Small intestine (tissue), 7 donors: ENCODE measurements at regions not wholly inside any gene's neighbourhood (a gene's known extent, or its start where the extent isn't known, plus 50 kb on each side); places are given as distances from the start of the nearest gene placed in this dataset.

ENCODE experiments used
- DNase-seq, 2 donors: peaks; one replicate each; pipeline versions ENCODE4 v3.0.0 to v3.0.0-alpha.2; 2013
- FAIRE-seq: peaks from 2 replicates; lab custom pipeline; 2012; peaks lifted over from hg19 to GRCh38; lab: Jason Lieb, UNC
- H3K27ac ChIP-seq, 3 donors: one replicate each; pipeline ENCODE4 v1.5.1; 2013; ENCODE audit warnings: low read length in 2 of 3, mild to moderate bottlenecking in 2 of 3, control low read depth in 1 of 3, inconsistent platforms in 1 of 3, low read depth in 1 of 3, moderate library complexity in 1 of 3
- H3K27me3 ChIP-seq, 3 donors: one replicate each; pipeline ENCODE4 v1.6.1; 2013; ENCODE audit warnings: low read length in 3 of 3, inconsistent platforms in 1 of 3; ENCODE audit not compliant: control insufficient read depth in 3 of 3, insufficient read depth in 3 of 3
- H3K36me3 ChIP-seq, 3 donors: one replicate each; pipeline ENCODE4 v1.6.1; 2013; ENCODE audit warnings: low read length in 3 of 3, inconsistent platforms in 1 of 3, low read depth in 1 of 3, mild to moderate bottlenecking in 1 of 3, moderate library complexity in 1 of 3; ENCODE audit not compliant: control insufficient read depth in 3 of 3, insufficient read depth in 2 of 3
- H3K4me1 ChIP-seq, 3 donors: one replicate each; pipeline ENCODE4 v1.6.1; 2013; ENCODE audit warnings: low read length in 2 of 3, inconsistent platforms in 1 of 3, low read depth in 1 of 3, mild to moderate bottlenecking in 1 of 3, moderate library complexity in 1 of 3; ENCODE audit not compliant: control insufficient read depth in 3 of 3, insufficient read depth in 2 of 3
- H3K4me3 ChIP-seq, 3 donors: one replicate each; pipeline ENCODE4 v1.5.1; 2013; ENCODE audit warnings: low read length in 3 of 3, control low read depth in 1 of 3, inconsistent platforms in 1 of 3, low read depth in 1 of 3, mild to moderate bottlenecking in 1 of 3, moderate library complexity in 1 of 3
- H3K9me3 ChIP-seq, 2 donors: one replicate each; pipeline ENCODE4 v1.6.1; 2013; ENCODE audit warnings: low read depth in 1 of 2, low read length in 1 of 2; ENCODE audit not compliant: control insufficient read depth in 2 of 2, insufficient read depth in 1 of 2
- WGBS, 3 donors: extraction: QIAGEN DNeasy Blood & Tissue Kit; methylation state at CpG; one replicate each; pipeline ENCODE4 v1.1.7; 2013; 5-methylcytosine and 5-hydroxymethylcytosine counted together
- donor health status: healthy with polysubstance abuse.
- donor health status: control.
- donor health status: control.
- donor health status: Bipolar disorder and iron deficiency.
- donor health status: healthy.

- Histone ChIP-seq H3K36me3 (no peaks in the 10 kb centered on the region), H3K27me3 (no peaks in the 10 kb centered on the region), H3K27ac (no peak overlapping the region), H3K4me3 (no peak overlapping the region), H3K4me1 (peaks cover 0 to 3% (median 0%) of the 10 kb centered on the region in 3 donors), H3K9me3 (no peaks in the 10 kb centered on the region)
- FAIRE-seq, result no peak
- no peak for DNase-seq
- 82 to 87% (median 87%) methylated on average over 2 of the region's 2 CpGs for WGBS, 3 donors
Observed at GRCh38 chr5:174356536-174356935, 311.0 kb downstream of the NSG2 start.

DNA sequence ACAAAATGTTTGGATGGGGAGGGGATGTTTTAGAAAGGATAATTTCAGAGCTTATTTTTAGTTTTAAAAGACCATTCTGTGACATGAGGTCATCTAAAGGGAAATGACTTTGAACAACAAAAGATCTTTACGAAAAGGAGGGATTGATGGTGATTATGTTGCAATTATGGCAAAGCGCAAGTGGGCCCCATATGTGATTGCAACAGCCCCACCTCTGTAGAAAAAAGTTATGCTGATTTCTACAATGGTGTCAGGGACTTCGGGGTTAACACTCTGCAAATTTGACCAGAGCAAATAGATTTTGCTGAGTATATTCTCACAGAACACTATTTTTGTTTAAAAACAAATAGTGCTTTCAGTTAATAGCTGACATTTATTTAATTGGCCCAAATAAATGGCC, 312.8 kb downstream of the NSG2 start:
- no peak for DNase-seq
- Histone ChIP-seq H3K9me3 (no peaks in the 10 kb centered on the region), H3K27me3 (no peaks in the 10 kb centered on the region), H3K27ac (no peak overlapping the region), H3K4me1 (peaks cover 0 to 3% (median 0%) of the 10 kb centered on the region in 3 donors), H3K36me3 (no peaks in the 10 kb centered on the region), H3K4me3 (no peak overlapping the region)
- WGBS, 3 donors, result 75 to 86% (median 75%) methylated on average over 3 of the region's 3 CpGs
- FAIRE-seq, result no peak

- Histone ChIP-seq H3K36me3 (no peaks in the 10 kb centered on the region), H3K4me3 (no peak overlapping the region), H3K27ac (no peak overlapping the region), H3K4me1 (peaks cover 0 to 3% (median 0%) of the 10 kb centered on the region in 3 donors), H3K9me3 (no peaks in the 10 kb centered on the region), H3K27me3 (no peaks in the 10 kb centered on the region)
- FAIRE-seq, result no peak
- 65 to 69% (median 67%) methylated on average over 4 of the region's 4 CpGs for WGBS, 3 donors
- DNase-seq, result no peak
Observed at GRCh38 chr5:174359071-174359470, 313.6 kb downstream of the NSG2 start.

- FAIRE-seq (no peak), DNase-seq (no peak)
- 85 to 93% (median 89%) methylated on average over 2 of the region's 2 CpGs for WGBS, 3 donors
- Histone ChIP-seq H3K27ac (no peak overlapping the region), H3K9me3 (no peaks in the 10 kb centered on the region), H3K36me3 (no peaks in the 10 kb centered on the region), H3K4me3 (no peak overlapping the region), H3K4me1 (no peaks in the 10 kb centered on the region), H3K27me3 (peaks cover 0 to 4% (median 0%) of the 10 kb centered on the region in 3 donors)
Observed at GRCh38 chr5:174362514-174362913, 317.0 kb downstream of the NSG2 start.

- H3K9me3 ChIP-seq, result no peaks in the 10 kb centered on the region
- FAIRE-seq, result no peak
- no peaks in the 10 kb centered on the region for H3K4me1 ChIP-seq
- H3K4me3 ChIP-seq, result no peak overlapping the region
- DNase-seq, result no peak
- H3K27ac ChIP-seq, result no peak overlapping the region
- peaks cover 0 to 4% (median 0%) of the 10 kb centered on the region in 3 donors for H3K27me3 ChIP-seq
- H3K36me3 ChIP-seq, result no peaks in the 10 kb centered on the region
Observed at GRCh38 chr5:174363934-174364333, 318.4 kb downstream of the NSG2 start.

DNA sequence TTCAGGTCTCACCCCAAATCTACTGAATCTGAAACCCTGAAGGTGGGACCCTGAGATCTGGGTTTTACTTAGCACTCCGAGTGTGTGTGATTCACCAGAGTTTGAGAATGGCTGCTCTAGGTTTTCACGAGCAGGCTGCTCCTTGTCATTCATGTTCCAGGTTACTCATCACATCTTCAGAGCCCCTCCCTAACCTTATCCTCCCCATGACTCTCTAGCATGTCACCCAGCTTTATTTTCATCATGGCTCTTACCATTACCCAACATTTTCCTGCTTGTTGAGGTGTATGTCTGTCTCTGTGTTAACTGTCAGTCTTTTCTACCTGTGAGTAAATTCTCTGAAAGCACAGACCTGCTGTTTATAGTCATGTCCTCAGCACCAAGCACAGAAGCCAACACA, 319.2 kb downstream of the NSG2 start:
- Histone ChIP-seq H3K4me3 (no peak overlapping the region), H3K9me3 (no peaks in the 10 kb centered on the region), H3K36me3 (no peaks in the 10 kb centered on the region), H3K4me1 (no peaks in the 10 kb centered on the region), H3K27ac (no peak overlapping the region), H3K27me3 (peaks cover 0 to 4% (median 0%) of the 10 kb centered on the region in 3 donors)
- DNase-seq (no peak), FAIRE-seq (no peak)
- WGBS, 3 donors, result 68 to 90% (median 79%) methylated on average over 2 of the region's 2 CpGs

DNA sequence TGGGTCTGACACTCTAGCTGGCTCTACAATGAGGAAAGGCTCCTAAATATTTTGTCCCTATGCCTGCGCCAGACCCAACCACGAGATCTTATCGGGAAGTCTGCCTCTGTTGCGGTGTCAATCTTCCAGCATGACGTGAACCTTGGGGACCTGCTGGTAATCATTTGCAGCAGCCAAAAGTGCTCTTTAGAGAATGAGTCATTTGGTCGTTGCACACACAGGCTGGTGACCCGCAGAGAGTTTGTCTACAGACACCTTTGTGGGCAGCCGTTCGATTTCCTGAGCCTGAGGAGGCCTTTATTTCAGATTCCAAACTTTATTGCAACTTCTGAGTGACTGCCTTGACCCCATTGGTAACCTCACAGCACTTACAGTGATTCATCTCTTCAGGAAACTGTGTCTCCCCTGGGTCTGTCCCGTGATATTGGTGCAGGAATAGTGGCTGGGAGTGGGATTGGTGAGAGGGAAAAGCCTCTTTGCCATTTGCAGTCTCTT, 326.1 kb downstream of the NSG2 start:
- Histone ChIP-seq H3K9me3 (no peaks in the 10 kb centered on the region), H3K27me3 (no peaks in the 10 kb centered on the region), H3K27ac (no peak overlapping the region), H3K4me1 (no peaks in the 10 kb centered on the region), H3K4me3 (no peak overlapping the region), H3K36me3 (no peaks in the 10 kb centered on the region)
- FAIRE-seq (no peak), DNase-seq (no peak)
- WGBS, 3 donors, result 36 to 43% (median 42%) methylated on average over 10 of the region's 10 CpGs

GRCh38 chr5:174374206-174374605, 328.7 kb downstream of the NSG2 start:
- WGBS, 3 donors, result 61 to 78% (median 73%) methylated on average over 8 of the region's 8 CpGs
- Histone ChIP-seq H3K36me3 (no peaks in the 10 kb centered on the region), H3K4me1 (no peaks in the 10 kb centered on the region), H3K27ac (no peak overlapping the region), H3K27me3 (peaks cover 0 to 4% (median 0%) of the 10 kb centered on the region in 3 donors), H3K9me3 (no peaks in the 10 kb centered on the region), H3K4me3 (no peak overlapping the region)
- DNase-seq, result no peak
- FAIRE-seq, result no peak

GRCh38 chr5:174376056-174376455, 330.6 kb downstream of the NSG2 start:
- DNase-seq (no peak), FAIRE-seq (no peak)
- no peak overlapping the region for H3K27ac ChIP-seq
- no peaks in the 10 kb centered on the region for H3K9me3 ChIP-seq
- H3K36me3 ChIP-seq, result no peaks in the 10 kb centered on the region
- no peaks in the 10 kb centered on the region for H3K4me1 ChIP-seq
- peaks cover 0 to 4% (median 2%) of the 10 kb centered on the region in 3 donors for H3K27me3 ChIP-seq
- 65 to 82% (median 72%) methylated on average over 4 of the region's 4 CpGs for WGBS, 3 donors
- H3K4me3 ChIP-seq, result no peak overlapping the region
